ENCODE measurements at regions not wholly inside any gene's neighbourhood (a gene's known extent, or its start where the extent isn't known, plus 50 kb on each side); places are given as distances from the start of the nearest gene placed in this dataset.

- Histone ChIP-seq H3K9me3 (no peaks in the 10 kb centered on the region), H3K4me1 (ENCODE audit: control insufficient read depth in 1 of 2, extremely low read depth in 1 of 2, insufficient read depth in 2 of 2, low read length in 2 of 2) (no peaks in the 10 kb centered on the region), H3K36me3 (ENCODE audit: control insufficient read depth in 2 of 2, extremely low read depth in 1 of 2, insufficient read depth in 1 of 2, low read length in 1 of 2) (no peaks in the 10 kb centered on the region), H3K4me3 (ENCODE audit: control insufficient read depth in 1 of 2, extremely low read depth in 1 of 2, low read length in 1 of 2) (no peak overlapping the region), H3K27me3 (replicated peaks in 1 of 2; ENCODE audit: control insufficient read depth in 2 of 2, extremely low read depth in 1 of 2, insufficient read depth in 2 of 2, low read length in 1 of 2) (no peaks in the 10 kb centered on the region), H3K27ac (ENCODE audit: low read length) (no peak overlapping the region)
- H3K4me3 Mint-ChIP-seq = no peak overlapping the region
- ATAC-seq (replicated peaks in 1 of 4) (no peak), DNase-seq (no peak)
- ChIA-PET POLR2A (no interaction called here), CTCF (no interaction called here)
- H3K27ac Mint-ChIP-seq = no peak overlapping the region
- no CpG with 5 or more reads among the region's 1 CpG for WGBS (ENCODE audit: insufficient coverage)
- H3K4me1 Mint-ChIP-seq = no peaks in the 10 kb centered on the region
- H3K9me3 Mint-ChIP-seq = peaks cover 4% of the 10 kb centered on the region in 3 donors
- no peaks in the 10 kb centered on the region for H3K36me3 Mint-ChIP-seq
- H3K27me3 Mint-ChIP-seq = no peaks in the 10 kb centered on the region
These were observed 672.5 kb upstream of the RORB start for GRCh38 chr9:73824671-73825070.

- no peak overlapping the region for H3K4me3 ChIP-seq (ENCODE audit: control insufficient read depth in 1 of 2, extremely low read depth in 1 of 2, low read length in 1 of 2)
- DNase-seq (no peak), ATAC-seq (replicated peaks in 1 of 4) (no peak)
- POLR2A ChIA-PET = no interaction called here
- H3K9me3 Mint-ChIP-seq = peaks cover 0 to 8% (median 0%) of the 10 kb centered on the region in 3 donors
- H3K36me3 ChIP-seq (ENCODE audit: control insufficient read depth in 2 of 2, extremely low read depth in 1 of 2, insufficient read depth in 1 of 2, low read length in 1 of 2) = no peaks in the 10 kb centered on the region
- H3K9me3 ChIP-seq = no peaks in the 10 kb centered on the region
- H3K27me3 Mint-ChIP-seq = no peaks in the 10 kb centered on the region
- no peaks in the 10 kb centered on the region for H3K4me1 Mint-ChIP-seq
- no peaks in the 10 kb centered on the region for H3K27me3 ChIP-seq (replicated peaks in 1 of 2; ENCODE audit: control insufficient read depth in 2 of 2, extremely low read depth in 1 of 2, insufficient read depth in 2 of 2, low read length in 1 of 2)
- H3K4me1 ChIP-seq (ENCODE audit: control insufficient read depth in 1 of 2, extremely low read depth in 1 of 2, insufficient read depth in 2 of 2, low read length in 2 of 2) = no peaks in the 10 kb centered on the region
- H3K36me3 Mint-ChIP-seq = no peaks in the 10 kb centered on the region
- CTCF ChIA-PET = no interaction called here
- no peak overlapping the region for H3K4me3 Mint-ChIP-seq
- H3K27ac Mint-ChIP-seq = no peak overlapping the region
- H3K27ac ChIP-seq (ENCODE audit: low read length) = no peak overlapping the region
These were observed 658.3 kb upstream of the RORB start for GRCh38 chr9:73838871-73839270.

- H3K4me1 ChIP-seq (ENCODE audit: control insufficient read depth in 1 of 2, extremely low read depth in 1 of 2, insufficient read depth in 2 of 2, low read length in 2 of 2) = no peaks in the 10 kb centered on the region
- Mint-ChIP-seq H3K27ac (no peak overlapping the region), H3K4me3 (no peak overlapping the region), H3K4me1 (no peaks in the 10 kb centered on the region), H3K27me3 (no peaks in the 10 kb centered on the region), H3K9me3 (peaks cover 0 to 8% (median 0%) of the 10 kb centered on the region in 3 donors), H3K36me3 (no peaks in the 10 kb centered on the region)
- ChIA-PET CTCF (no interaction called here), POLR2A (no interaction called here)
- DNase-seq = no peak
- H3K4me3 ChIP-seq (ENCODE audit: control insufficient read depth in 1 of 2, extremely low read depth in 1 of 2, low read length in 1 of 2) = no peak overlapping the region
- no peak for ATAC-seq (replicated peaks in 1 of 4)
- no peaks in the 10 kb centered on the region for H3K27me3 ChIP-seq (replicated peaks in 1 of 2; ENCODE audit: control insufficient read depth in 2 of 2, extremely low read depth in 1 of 2, insufficient read depth in 2 of 2, low read length in 1 of 2)
- H3K9me3 ChIP-seq = no peaks in the 10 kb centered on the region
- no peaks in the 10 kb centered on the region for H3K36me3 ChIP-seq (ENCODE audit: control insufficient read depth in 2 of 2, extremely low read depth in 1 of 2, insufficient read depth in 1 of 2, low read length in 1 of 2)
- no peak overlapping the region for H3K27ac ChIP-seq (ENCODE audit: low read length)
- 50% methylated on average over 1 of the region's 2 CpGs for WGBS (ENCODE audit: insufficient coverage)
These were observed 657.7 kb upstream of the RORB start for GRCh38 chr9:73839471-73839870.

DNA sequence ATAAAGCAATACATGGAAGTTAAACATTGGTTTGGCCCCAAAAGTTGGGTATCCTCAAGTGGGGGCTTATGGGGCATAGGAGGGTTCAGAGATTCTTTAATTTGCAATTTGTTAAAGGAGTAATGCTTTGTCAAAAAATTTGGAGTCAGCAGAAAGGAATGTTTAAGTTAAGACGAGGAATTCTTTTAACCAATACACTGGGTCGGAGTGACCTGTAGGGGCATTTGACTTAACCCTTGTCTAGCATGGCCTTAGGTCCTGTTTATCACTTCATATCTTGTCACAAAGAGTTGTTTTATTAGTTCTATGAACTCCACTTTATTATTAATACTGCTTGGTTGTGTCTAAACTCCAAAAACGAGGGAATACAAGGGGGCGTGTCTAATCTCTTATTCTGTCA lies 656.1 kb upstream of the RORB start:
- ChIA-PET POLR2A (no interaction called here), CTCF (no interaction called here)
- no CpG with 5 or more reads among the region's 4 CpGs for WGBS (ENCODE audit: insufficient coverage)
- no peak overlapping the region for H3K4me3 ChIP-seq (ENCODE audit: control insufficient read depth in 1 of 2, extremely low read depth in 1 of 2, low read length in 1 of 2)
- no peaks in the 10 kb centered on the region for H3K27me3 Mint-ChIP-seq
- H3K9me3 ChIP-seq = no peaks in the 10 kb centered on the region
- H3K27ac Mint-ChIP-seq = no peak overlapping the region
- H3K4me1 Mint-ChIP-seq = no peaks in the 10 kb centered on the region
- H3K36me3 Mint-ChIP-seq = no peaks in the 10 kb centered on the region
- H3K9me3 Mint-ChIP-seq = peaks cover 0 to 8% (median 0%) of the 10 kb centered on the region in 3 donors
- DNase-seq (no peak), ATAC-seq (replicated peaks in 1 of 4) (no peak)
- H3K27ac ChIP-seq (ENCODE audit: low read length) = no peak overlapping the region
- no peaks in the 10 kb centered on the region for H3K27me3 ChIP-seq (replicated peaks in 1 of 2; ENCODE audit: control insufficient read depth in 2 of 2, extremely low read depth in 1 of 2, insufficient read depth in 2 of 2, low read length in 1 of 2)
- no peaks in the 10 kb centered on the region for H3K36me3 ChIP-seq (ENCODE audit: control insufficient read depth in 2 of 2, extremely low read depth in 1 of 2, insufficient read depth in 1 of 2, low read length in 1 of 2)
- no peak overlapping the region for H3K4me3 Mint-ChIP-seq
- no peaks in the 10 kb centered on the region for H3K4me1 ChIP-seq (ENCODE audit: control insufficient read depth in 1 of 2, extremely low read depth in 1 of 2, insufficient read depth in 2 of 2, low read length in 2 of 2)

DNA sequence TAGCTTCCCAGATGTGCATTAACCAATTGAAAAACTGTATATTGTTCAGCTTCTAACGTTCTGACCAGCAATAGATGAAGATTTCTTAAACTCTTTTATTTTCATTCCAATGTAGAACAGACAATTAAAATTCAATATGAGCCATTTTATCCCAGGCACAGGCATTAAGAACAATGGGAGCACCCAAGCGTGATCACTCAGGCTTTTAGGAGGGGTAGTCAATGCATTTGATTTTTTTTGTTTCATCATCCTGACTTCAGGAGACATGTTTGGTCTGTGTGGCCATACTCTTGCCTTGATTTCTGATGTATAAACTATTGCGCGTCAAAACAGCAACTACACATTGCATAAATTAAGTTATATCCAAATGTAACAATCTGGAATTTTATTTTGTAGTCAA lies 653.0 kb upstream of the RORB start:
- H3K4me3 Mint-ChIP-seq = no peak overlapping the region
- H3K27ac ChIP-seq (ENCODE audit: low read length) = no peak overlapping the region

DNA sequence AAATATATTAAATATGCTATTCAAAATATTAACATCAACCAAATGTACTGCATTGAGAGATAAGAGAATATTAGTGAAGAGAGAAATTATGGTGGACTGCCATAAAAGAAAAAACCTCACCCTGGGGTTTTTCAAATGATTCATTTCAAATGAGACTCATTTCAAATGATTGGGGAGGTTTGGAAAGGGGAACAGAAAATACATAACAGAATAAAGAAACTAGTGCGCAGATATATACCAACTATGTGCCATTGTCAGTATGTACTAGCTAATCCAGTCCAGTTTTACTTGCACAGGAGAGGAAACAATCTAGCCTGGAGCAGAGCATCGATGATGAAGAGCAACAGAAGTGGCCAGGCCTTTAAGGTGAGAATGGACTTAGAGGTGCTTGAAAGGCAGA lies 651.6 kb upstream of the RORB start:
- no peaks in the 10 kb centered on the region for H3K36me3 ChIP-seq (ENCODE audit: control insufficient read depth in 2 of 2, extremely low read depth in 1 of 2, insufficient read depth in 1 of 2, low read length in 1 of 2)

More for the DNA sequence above, 653.0 kb upstream of the RORB start:
- Mint-ChIP-seq H3K27me3 (no peaks in the 10 kb centered on the region), H3K27ac (no peak overlapping the region), H3K36me3 (no peaks in the 10 kb centered on the region), H3K9me3 (peaks cover 0 to 7% (median 0%) of the 10 kb centered on the region in 3 donors), H3K4me1 (no peaks in the 10 kb centered on the region)
- H3K36me3 ChIP-seq (ENCODE audit: control insufficient read depth in 2 of 2, extremely low read depth in 1 of 2, insufficient read depth in 1 of 2, low read length in 1 of 2) = no peaks in the 10 kb centered on the region
- no peak overlapping the region for H3K4me3 ChIP-seq (ENCODE audit: control insufficient read depth in 1 of 2, extremely low read depth in 1 of 2, low read length in 1 of 2)
- no peak for DNase-seq
- no peak for ATAC-seq (replicated peaks in 1 of 4)
- no peaks in the 10 kb centered on the region for H3K4me1 ChIP-seq (ENCODE audit: control insufficient read depth in 1 of 2, extremely low read depth in 1 of 2, insufficient read depth in 2 of 2, low read length in 2 of 2)
- no CpG with 5 or more reads among the region's 4 CpGs for WGBS (ENCODE audit: insufficient coverage)
- H3K9me3 ChIP-seq = no peaks in the 10 kb centered on the region
- no peaks in the 10 kb centered on the region for H3K27me3 ChIP-seq (replicated peaks in 1 of 2; ENCODE audit: control insufficient read depth in 2 of 2, extremely low read depth in 1 of 2, insufficient read depth in 2 of 2, low read length in 1 of 2)
- ChIA-PET CTCF (no interaction called here), POLR2A (no interaction called here)

DNA sequence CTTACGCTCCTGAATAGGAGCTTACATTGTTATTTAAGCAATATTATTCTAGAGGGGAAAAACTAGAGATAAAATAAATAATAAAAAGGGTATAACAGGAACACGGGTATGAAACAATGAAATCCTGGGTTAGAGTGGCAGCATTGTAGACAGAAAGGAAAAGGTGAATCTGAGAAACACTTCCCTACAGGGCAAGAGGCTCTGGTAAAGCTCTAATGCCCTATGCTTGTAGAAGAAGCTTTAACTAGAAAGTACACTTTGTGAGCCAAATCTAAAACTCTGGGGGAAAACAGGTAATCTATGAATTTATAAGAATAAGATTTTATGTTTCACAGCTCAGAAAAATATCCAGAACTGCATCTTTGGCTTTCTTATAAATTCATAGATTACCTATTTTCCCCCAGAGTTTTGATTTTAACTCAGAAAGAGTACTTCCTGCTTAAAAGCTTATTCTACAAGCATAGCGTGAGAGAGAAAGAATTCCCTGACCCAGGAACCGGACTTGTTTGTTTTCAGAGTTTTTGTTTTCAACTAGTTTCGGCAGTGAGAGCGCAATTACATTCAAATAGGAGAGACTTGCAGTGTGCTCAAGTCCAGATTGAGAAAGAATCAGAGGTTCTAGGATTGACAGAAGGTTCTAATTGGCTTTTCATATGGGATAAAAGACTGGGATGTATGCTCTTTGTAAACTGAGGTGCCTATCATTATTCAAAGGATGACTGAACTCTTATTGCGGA lies 651.0 kb upstream of the RORB start:
- no peaks in the 10 kb centered on the region for H3K4me1 ChIP-seq (ENCODE audit: control insufficient read depth in 1 of 2, extremely low read depth in 1 of 2, insufficient read depth in 2 of 2, low read length in 2 of 2)
- no peaks in the 10 kb centered on the region for H3K4me1 Mint-ChIP-seq
- DNase-seq = no peak
- H3K4me3 ChIP-seq (ENCODE audit: control insufficient read depth in 1 of 2, extremely low read depth in 1 of 2, low read length in 1 of 2) = no peak overlapping the region
- ChIA-PET POLR2A (no interaction called here), CTCF (no interaction called here)
- no peak overlapping the region for H3K27ac Mint-ChIP-seq
- H3K36me3 Mint-ChIP-seq = no peaks in the 10 kb centered on the region
- no peaks in the 10 kb centered on the region for H3K36me3 ChIP-seq (ENCODE audit: control insufficient read depth in 2 of 2, extremely low read depth in 1 of 2, insufficient read depth in 1 of 2, low read length in 1 of 2)
- no peaks in the 10 kb centered on the region for H3K27me3 ChIP-seq (replicated peaks in 1 of 2; ENCODE audit: control insufficient read depth in 2 of 2, extremely low read depth in 1 of 2, insufficient read depth in 2 of 2, low read length in 1 of 2)
- no peak for ATAC-seq (replicated peaks in 1 of 4)
- no peak overlapping the region for H3K4me3 Mint-ChIP-seq
- no peak overlapping the region for H3K27ac ChIP-seq (ENCODE audit: low read length)
- H3K9me3 ChIP-seq = no peaks in the 10 kb centered on the region
- H3K27me3 Mint-ChIP-seq = no peaks in the 10 kb centered on the region
- peaks cover 0 to 4% (median 3%) of the 10 kb centered on the region in 3 donors for H3K9me3 Mint-ChIP-seq
- WGBS (ENCODE audit: insufficient coverage) = no CpG with 5 or more reads among the region's 7 CpGs

More for the DNA sequence above, 651.6 kb upstream of the RORB start:
- Mint-ChIP-seq H3K36me3 (no peaks in the 10 kb centered on the region), H3K9me3 (peaks cover 0 to 4% (median 2%) of the 10 kb centered on the region in 3 donors), H3K4me3 (no peak overlapping the region), H3K4me1 (no peaks in the 10 kb centered on the region), H3K27me3 (no peaks in the 10 kb centered on the region), H3K27ac (no peak overlapping the region)
- Histone ChIP-seq H3K9me3 (no peaks in the 10 kb centered on the region), H3K4me3 (ENCODE audit: control insufficient read depth in 1 of 2, extremely low read depth in 1 of 2, low read length in 1 of 2) (no peak overlapping the region), H3K27ac (ENCODE audit: low read length) (no peak overlapping the region), H3K4me1 (ENCODE audit: control insufficient read depth in 1 of 2, extremely low read depth in 1 of 2, insufficient read depth in 2 of 2, low read length in 2 of 2) (no peaks in the 10 kb centered on the region), H3K27me3 (replicated peaks in 1 of 2; ENCODE audit: control insufficient read depth in 2 of 2, extremely low read depth in 1 of 2, insufficient read depth in 2 of 2, low read length in 1 of 2) (no peaks in the 10 kb centered on the region)
- DNase-seq (no peak), ATAC-seq (replicated peaks in 1 of 4) (no peak)
- whole genome bisulfite sequencing (ENCODE audit: insufficient coverage) = 80% methylated on average over 1 of the region's 2 CpGs
- CTCF ChIA-PET = no interaction called here
- POLR2A ChIA-PET = no interaction called here

Data from T-cell (primary cell).